DMS53 (cell line): ENCODE measurements at regions not wholly inside any gene's neighbourhood (a gene's known extent, or its start where the extent isn't known, plus 50 kb on each side); places are given as distances from the start of the nearest gene placed in this dataset.
"Not testable (repeated sequence)": the region's sequence is repeated elsewhere in the genome, so short reads cannot be mapped to it uniquely, and the experiment has no call there.

Experiments used
- DNase-seq: peaks from one replicate; lab custom pipeline; 2025; lab: John Stamatoyannopoulos, UW

DNA sequence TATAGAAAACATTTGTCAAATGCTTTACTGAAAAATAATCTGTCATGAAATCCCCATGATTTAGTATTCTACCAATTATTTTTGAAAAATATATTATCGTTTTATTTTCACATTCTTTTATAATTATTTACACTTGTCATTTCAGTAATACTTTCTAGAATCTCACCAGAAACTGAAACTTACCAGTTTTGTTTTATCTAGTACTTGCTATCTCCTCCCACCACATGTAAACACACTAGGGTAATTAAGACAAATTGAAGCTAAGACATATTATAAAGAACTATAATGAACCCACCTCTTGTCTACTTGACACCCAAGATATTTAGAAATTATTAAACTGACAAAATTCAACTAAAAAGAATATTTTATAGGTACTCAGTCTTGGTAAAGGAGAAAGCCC lies 51.5 kb upstream of the GRM3 start:
- DNase-seq = no peak

DNA sequence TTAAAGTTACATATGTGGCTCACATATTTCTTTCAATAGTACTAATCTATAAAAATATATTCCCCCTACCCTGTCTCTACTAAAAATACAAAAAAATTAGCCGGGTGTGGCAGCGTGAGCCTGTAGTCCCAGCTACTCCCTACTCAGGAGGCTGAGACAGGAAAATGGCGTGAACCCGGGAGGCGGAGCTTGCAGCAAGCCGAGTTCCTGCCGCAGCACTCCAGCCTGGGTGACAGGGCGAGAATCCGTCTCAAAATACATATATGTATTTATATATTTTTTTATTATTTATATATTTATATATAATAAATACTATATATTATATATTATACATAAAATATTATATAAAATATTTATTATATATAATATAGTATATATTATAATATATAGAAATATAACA lies 69.7 kb upstream of the GRM3 start:
- no peak for DNase-seq

DNA sequence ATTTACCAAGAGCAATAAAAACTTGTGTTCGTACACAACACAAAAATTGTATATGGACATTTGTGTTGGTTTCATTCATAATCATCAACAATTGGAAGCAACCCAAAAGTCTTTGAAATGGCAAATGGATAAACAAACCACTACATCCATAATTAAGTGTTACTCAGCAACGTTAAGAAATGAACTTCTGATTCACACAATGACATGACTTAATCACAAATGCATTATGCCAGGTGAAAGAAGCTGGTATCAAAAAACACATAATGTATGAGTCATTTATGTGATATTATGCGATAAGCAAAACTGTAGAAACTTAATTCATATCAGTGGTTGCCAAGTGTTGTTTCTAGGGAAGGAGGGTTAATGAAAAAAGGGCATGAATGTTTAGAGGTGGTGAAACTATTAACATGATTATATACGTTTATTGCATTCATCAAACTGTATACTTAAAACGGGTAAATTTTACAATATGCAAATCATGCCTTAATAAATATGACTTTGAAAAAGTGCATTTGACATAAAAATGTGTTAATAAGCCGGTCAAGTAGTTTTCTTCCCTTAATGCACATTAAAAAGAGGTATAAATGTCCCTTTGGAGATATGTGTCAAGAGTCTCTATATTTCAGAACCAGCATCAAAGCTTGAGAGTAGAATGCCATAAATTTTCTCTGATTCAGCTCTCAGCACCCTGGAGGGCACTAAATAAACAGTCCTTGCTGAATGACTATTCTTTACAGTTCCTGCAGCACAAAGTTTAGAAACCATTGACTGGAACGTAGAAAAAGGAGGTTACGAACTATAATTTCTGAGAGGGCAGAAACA lies 84.8 kb upstream of the GRM3 start:
- no peak for DNase-seq

GRCh38 chr7:86534641-86535040 lies 109.1 kb upstream of the GRM3 start:
- no peak for DNase-seq

- no peak for DNase-seq
These were observed 139.5 kb upstream of the GRM3 start for GRCh38 chr7:86504229-86504628.

- DNase-seq = no peak
These were observed 143.7 kb upstream of the GRM3 start for GRCh38 chr7:86499986-86500385.

GRCh38 chr7:86485827-86486226 lies 157.9 kb upstream of the GRM3 start:
- no peak for DNase-seq

DNA sequence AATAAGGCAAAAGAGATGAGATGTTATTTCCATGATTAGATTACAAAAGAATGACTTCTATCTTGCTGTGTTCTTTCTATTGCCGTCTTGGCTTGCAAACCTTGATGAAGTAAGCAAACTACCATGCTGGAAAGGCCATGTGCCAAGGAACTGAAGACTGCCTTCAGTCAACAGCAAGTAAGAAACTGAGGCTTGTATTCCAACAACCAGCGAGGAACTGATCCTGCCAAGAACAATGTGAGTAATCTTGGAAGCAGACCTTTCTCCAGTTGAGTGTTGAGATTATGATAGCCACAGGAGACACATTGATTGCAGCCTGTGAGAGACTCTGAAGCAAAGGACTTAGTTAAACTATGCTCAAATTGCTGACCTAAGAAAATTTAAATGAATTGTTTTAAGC lies 164.6 kb upstream of the GRM3 start:
- DNase-seq = no peak

- DNase-seq = no peak
These were observed 166.3 kb upstream of the GRM3 start for GRCh38 chr7:86477343-86477935.

GRCh38 chr7:86470763-86471162 lies 172.9 kb upstream of the GRM3 start:
- peak; percentile 31 for DNase-seq

DNA sequence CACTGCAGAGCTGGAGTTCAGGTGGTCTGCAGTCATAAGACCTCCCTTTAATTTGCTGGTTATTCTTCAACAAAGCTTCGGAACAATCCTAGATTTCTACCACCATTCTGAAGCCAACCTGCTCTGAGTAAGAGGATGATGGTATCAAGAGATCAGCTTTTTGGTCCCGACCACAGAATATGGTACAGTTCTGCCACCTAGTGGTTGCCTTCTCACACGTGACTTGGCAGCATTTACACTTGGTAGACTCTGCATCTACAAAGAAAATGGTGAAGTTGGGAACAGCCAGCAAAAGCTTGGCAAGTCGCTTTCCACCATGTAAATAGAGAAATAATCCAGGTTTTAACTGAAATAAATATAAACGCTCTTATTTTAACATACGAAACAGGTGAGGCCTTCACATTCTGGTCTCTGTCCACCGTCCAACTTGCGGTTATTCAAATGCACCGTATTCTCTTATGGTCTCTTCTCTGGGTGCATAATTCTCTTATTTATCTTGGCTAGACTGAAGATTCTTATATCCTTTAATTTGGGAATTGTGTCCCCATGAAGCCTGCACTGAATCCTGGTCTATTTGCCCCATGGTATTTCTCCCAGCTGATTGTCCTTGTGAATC lies 173.9 kb upstream of the GRM3 start:
- DNase-seq = peak; percentile 95

DNA sequence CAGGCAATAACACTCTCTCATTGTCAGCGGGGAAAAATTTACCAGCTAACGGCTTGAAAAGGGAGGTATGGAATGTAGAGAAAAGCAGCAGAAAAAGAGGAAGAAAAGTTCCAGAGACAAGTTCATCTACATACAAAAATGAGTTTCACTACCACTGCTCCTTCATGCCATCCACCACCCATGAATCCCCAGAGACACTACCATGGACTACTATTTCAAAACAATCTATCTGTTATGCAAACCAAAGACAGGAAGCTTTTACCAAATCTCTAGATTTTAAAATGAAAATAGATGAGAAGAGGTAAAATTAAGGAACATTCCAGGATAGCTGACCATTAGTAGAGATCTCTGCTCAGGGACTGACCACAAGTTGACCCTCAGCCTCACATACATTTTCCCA lies 189.0 kb upstream of the GRM3 start:
- DNase-seq = no peak

- DNase-seq = no peak
These were observed 190.3 kb upstream of the GRM3 start for GRCh38 chr7:86453454-86453853.

DNA sequence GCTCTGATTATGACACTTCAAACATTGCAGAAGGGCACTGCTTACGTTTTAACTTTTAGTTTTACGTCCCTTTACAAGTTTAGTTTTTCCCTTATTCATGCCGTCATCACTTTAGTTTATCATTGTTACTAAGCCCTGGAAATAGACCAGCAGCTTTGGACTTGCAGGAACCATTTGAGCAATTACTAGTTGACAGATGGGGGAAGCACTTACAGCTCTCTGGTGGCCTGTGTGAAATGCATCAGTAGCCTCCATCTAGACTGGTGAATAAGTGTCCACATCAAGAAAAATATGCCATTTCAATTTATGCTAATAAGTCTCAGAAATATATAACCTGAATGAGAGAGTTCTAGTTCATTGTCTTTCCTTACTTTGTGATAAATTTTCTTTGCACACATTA lies 194.9 kb upstream of the GRM3 start:
- no peak for DNase-seq

- DNase-seq = no peak
These were observed 198.4 kb upstream of the GRM3 start for GRCh38 chr7:86445285-86445684.

GRCh38 chr7:86444245-86444644 lies 199.5 kb upstream of the GRM3 start:
- DNase-seq = no peak

GRCh38 chr7:86440420-86440819 lies 203.3 kb upstream of the GRM3 start:
- not testable (repeated sequence) for DNase-seq

DNA sequence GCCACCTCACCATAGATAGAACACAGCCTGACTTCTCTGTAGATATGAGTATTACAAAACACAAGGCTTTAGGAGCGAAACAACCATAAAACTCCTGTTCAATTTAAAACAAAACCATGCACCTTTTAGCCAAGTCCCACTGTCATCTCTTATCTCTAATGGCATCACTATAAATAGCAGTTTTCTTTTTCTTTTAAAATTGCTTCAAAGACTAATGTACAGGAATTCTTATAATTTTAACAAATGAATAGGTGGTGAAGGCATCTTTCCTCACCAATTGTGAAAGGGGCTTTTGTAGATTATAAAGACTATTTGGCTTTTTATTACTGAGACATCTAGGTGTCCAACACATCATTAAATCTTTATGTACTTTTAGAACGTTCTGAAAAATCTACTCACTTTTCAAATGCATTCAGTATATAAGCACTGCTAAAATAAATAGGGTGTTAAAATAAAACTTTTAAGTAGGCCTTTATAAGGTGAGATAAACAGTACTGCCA lies 205.7 kb upstream of the GRM3 start:
- DNase-seq = no peak

- DNase-seq = no peak
These were observed 211.9 kb upstream of the GRM3 start for GRCh38 chr7:86431761-86432160.

- DNase-seq = peak; percentile 6
These were observed 231.9 kb upstream of the GRM3 start for GRCh38 chr7:86411814-86412213.

GRCh38 chr7:86407291-86407690 lies 236.4 kb upstream of the GRM3 start:
- no peak for DNase-seq

- DNase-seq = no peak
These were observed 251.9 kb upstream of the GRM3 start for GRCh38 chr7:86391813-86392212.

- not testable (repeated sequence) for DNase-seq
These were observed 268.1 kb upstream of the GRM3 start for GRCh38 chr7:86375602-86376001.
